ENCODE measurements at regions not wholly inside any gene's neighbourhood (a gene's known extent, or its start where the extent isn't known, plus 50 kb on each side); places are given as distances from the start of the nearest gene placed in this dataset.

- Histone ChIP-seq H3K36me3 (ENCODE audit: control insufficient read depth, insufficient read depth, low read length) (no peaks in the 10 kb centered on the region), H3K9ac (ENCODE audit: extremely low read depth, low read length, poor library complexity, severe bottlenecking) (no peak overlapping the region), H3K27me3 (ENCODE audit: control insufficient read depth, insufficient read depth, low read length, poor library complexity, severe bottlenecking) (no peaks in the 10 kb centered on the region), H3K9me3 (ENCODE audit: control insufficient read depth, low read length) (no peaks in the 10 kb centered on the region), H3K4me3 (ENCODE audit: low read length) (no peak overlapping the region), H3K27ac (ENCODE audit: low read depth, low read length) (no peak overlapping the region), H3K4me1 (ENCODE audit: control insufficient read depth, insufficient read depth, low read length) (no peaks in the 10 kb centered on the region)
- Mint-ChIP-seq H3K9me3 (peaks cover 8% of the 10 kb centered on the region), H3K4me1 (no peaks in the 10 kb centered on the region), H3K27ac (no peak overlapping the region), H3K4me3 (no peak overlapping the region), H3K36me3 (ENCODE audit: low read depth) (no peaks in the 10 kb centered on the region), H3K27me3 (ENCODE audit: insufficient read depth) (no peaks in the 10 kb centered on the region)
- DNase-seq: no peak
- no peak for TF ChIP-seq CTCF (conservative IDR thresholded peaks at IDR 0.05)
- WGBS, 2 experiments (ENCODE audit: insufficient coverage in 1 of 2, insufficient read length in 1 of 2): 100% methylated on average over 1 of the region's 2 CpGs; no CpG with 5 or more reads in 1 of the 2 experiments
Observed at GRCh38 chr4:45539142-45539814, 584.6 kb downstream of the GABRG1 start.

DNA sequence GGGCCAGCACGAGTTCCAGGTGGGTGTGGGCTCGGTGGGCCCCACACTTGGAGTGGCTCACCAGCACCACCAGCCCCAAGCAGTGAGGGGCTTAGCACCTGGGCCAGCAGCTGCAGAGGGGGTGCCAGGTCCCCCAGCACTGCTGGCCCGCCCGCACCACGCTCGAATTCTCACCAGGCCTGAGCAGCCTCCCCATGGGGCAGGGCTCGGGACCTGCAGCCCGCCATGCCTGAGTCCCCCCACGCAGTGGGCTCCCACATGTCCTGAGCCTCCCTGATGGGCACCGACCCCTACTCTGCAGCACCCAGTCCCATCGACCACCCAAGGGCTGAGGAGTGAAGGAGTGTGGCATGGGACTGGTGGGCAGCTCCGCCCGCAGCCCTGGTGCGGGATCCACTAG lies 593.4 kb downstream of the GABRG1 start:
- no peak overlapping the region for H3K4me3 ChIP-seq (ENCODE audit: low read length)
- no peak overlapping the region for H3K9ac ChIP-seq (ENCODE audit: extremely low read depth, low read length, poor library complexity, severe bottlenecking)
- WGBS, 2 experiments (ENCODE audit: insufficient coverage in 1 of 2, insufficient read length in 1 of 2): 93 to 100% methylated on average over 2 to 14 of the region's 14 CpGs
- H3K4me1 ChIP-seq (ENCODE audit: control insufficient read depth, insufficient read depth, low read length): no peaks in the 10 kb centered on the region
- no peak for DNase-seq
- Mint-ChIP-seq H3K36me3 (ENCODE audit: low read depth) (peaks cover 4% of the 10 kb centered on the region), H3K9me3 (peaks cover 27% of the 10 kb centered on the region), H3K27me3 (ENCODE audit: insufficient read depth) (no peaks in the 10 kb centered on the region), H3K4me3 (no peak overlapping the region), H3K27ac (no peak overlapping the region), H3K4me1 (no peaks in the 10 kb centered on the region)
- H3K27ac ChIP-seq (ENCODE audit: low read depth, low read length): no peak overlapping the region
- TF ChIP-seq CTCF (conservative IDR thresholded peaks at IDR 0.05): no peak
- H3K9me3 ChIP-seq (ENCODE audit: control insufficient read depth, low read length): peaks cover 8% of the 10 kb centered on the region
- no peaks in the 10 kb centered on the region for H3K36me3 ChIP-seq (ENCODE audit: control insufficient read depth, insufficient read depth, low read length)
- H3K27me3 ChIP-seq (ENCODE audit: control insufficient read depth, insufficient read depth, low read length, poor library complexity, severe bottlenecking): no peaks in the 10 kb centered on the region

DNA sequence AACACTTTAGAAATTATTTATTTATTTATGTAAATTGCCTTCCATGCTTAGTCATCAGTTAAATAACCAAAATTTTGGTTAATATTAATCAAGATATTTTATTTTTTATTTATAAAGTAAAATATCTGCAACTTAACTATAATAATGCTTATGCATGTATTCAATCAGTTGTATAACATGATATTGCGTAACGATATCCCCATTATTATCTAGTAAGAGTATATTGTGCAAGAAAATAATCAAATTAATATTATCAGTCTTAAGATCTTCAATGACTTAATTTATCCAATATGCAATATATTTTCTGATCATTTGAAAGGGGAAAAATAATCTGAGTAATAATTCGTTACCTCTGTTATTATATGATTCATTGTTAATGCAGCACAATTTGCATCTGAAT lies 596.7 kb downstream of the GABRG1 start:
- Histone ChIP-seq H3K27me3 (ENCODE audit: control insufficient read depth, insufficient read depth, low read length, poor library complexity, severe bottlenecking) (no peaks in the 10 kb centered on the region), H3K4me3 (ENCODE audit: low read length) (no peak overlapping the region), H3K36me3 (ENCODE audit: control insufficient read depth, insufficient read depth, low read length) (no peaks in the 10 kb centered on the region), H3K4me1 (ENCODE audit: control insufficient read depth, insufficient read depth, low read length) (no peaks in the 10 kb centered on the region), H3K27ac (ENCODE audit: low read depth, low read length) (no peak overlapping the region), H3K9ac (ENCODE audit: extremely low read depth, low read length, poor library complexity, severe bottlenecking) (no peak overlapping the region), H3K9me3 (ENCODE audit: control insufficient read depth, low read length) (peaks cover 8% of the 10 kb centered on the region)
- H3K4me1 Mint-ChIP-seq: peaks cover 2% of the 10 kb centered on the region
- H3K27ac Mint-ChIP-seq: no peak overlapping the region
- 100% methylated on average over 1 of the region's 3 CpGs; no CpG with 5 or more reads in 1 of the 2 experiments for WGBS, 2 experiments (ENCODE audit: insufficient coverage in 1 of 2, insufficient read length in 1 of 2)
- H3K27me3 Mint-ChIP-seq (ENCODE audit: insufficient read depth): no peaks in the 10 kb centered on the region
- TF ChIP-seq CTCF (conservative IDR thresholded peaks at IDR 0.05): no peak
- H3K4me3 Mint-ChIP-seq: no peak overlapping the region
- no peak for DNase-seq
- H3K36me3 Mint-ChIP-seq (ENCODE audit: low read depth): peaks cover 4% of the 10 kb centered on the region
- peaks cover 27% of the 10 kb centered on the region for H3K9me3 Mint-ChIP-seq

All from endodermal cell (in vitro differentiated cells).